ENCODE measurements at regions not wholly inside any gene's neighbourhood (a gene's known extent, or its start where the extent isn't known, plus 50 kb on each side); places are given as distances from the start of the nearest gene placed in this dataset.

- TF ChIP-seq, protein P1, sequence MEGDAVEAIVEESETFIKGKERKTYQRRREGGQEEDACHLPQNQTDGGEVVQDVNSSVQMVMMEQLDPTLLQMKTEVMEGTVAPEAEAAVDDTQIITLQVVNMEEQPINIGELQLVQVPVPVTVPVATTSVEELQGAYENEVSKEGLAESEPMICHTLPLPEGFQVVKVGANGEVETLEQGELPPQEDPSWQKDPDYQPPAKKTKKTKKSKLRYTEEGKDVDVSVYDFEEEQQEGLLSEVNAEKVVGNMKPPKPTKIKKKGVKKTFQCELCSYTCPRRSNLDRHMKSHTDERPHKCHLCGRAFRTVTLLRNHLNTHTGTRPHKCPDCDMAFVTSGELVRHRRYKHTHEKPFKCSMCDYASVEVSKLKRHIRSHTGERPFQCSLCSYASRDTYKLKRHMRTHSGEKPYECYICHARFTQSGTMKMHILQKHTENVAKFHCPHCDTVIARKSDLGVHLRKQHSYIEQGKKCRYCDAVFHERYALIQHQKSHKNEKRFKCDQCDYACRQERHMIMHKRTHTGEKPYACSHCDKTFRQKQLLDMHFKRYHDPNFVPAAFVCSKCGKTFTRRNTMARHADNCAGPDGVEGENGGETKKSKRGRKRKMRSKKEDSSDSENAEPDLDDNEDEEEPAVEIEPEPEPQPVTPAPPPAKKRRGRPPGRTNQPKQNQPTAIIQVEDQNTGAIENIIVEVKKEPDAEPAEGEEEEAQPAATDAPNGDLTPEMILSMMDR (IDR thresholded peaks at IDR 0.05; ENCODE audit: low read depth, low read length), result no peak
- TF ChIP-seq EZH2phosphoT487 (IDR thresholded peaks at IDR 0.05; ENCODE audit: low read depth), result no peak
Measured at GRCh38 chr2:64348386-64349130, 105.4 kb upstream of the LGALSL start.

Data from OCI-LY3 (cell line).